HG03039 (cell line): ENCODE measurements at regions not wholly inside any gene's neighbourhood (a gene's known extent, or its start where the extent isn't known, plus 50 kb on each side); places are given as distances from the start of the nearest gene placed in this dataset.
"Not testable (repeated sequence)": the region's sequence is repeated elsewhere in the genome, so short reads cannot be mapped to it uniquely, and the experiment has no call there.

Experiments
- ATAC-seq: cut with Tn5 transposase; IDR thresholded peaks from one replicate; pipeline ENCODE4 v1.9.1; 2021; ENCODE audit warnings: mild to moderate bottlenecking, moderate library complexity; ENCODE audit not compliant: unreplicated experiment

DNA sequence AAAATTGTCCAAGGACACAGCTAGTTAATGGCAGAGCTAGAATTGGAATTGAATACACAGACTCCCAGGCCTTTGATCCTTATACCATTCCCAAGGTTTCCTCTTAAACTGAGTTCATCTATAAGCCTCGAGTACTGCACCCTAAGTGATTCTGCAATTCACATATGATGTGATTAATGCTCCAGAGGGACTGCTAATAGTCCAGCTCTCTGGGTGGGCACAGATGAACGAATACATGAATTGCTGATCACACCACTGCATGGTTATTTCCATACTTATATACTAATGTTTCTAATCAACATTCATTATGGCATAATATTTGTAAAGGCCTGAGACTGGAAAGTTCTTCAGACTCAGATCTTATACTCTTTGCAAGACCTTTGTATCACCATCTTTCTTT, 101.8 kb downstream of the NUFIP1 start:
- ATAC-seq: no peak

DNA sequence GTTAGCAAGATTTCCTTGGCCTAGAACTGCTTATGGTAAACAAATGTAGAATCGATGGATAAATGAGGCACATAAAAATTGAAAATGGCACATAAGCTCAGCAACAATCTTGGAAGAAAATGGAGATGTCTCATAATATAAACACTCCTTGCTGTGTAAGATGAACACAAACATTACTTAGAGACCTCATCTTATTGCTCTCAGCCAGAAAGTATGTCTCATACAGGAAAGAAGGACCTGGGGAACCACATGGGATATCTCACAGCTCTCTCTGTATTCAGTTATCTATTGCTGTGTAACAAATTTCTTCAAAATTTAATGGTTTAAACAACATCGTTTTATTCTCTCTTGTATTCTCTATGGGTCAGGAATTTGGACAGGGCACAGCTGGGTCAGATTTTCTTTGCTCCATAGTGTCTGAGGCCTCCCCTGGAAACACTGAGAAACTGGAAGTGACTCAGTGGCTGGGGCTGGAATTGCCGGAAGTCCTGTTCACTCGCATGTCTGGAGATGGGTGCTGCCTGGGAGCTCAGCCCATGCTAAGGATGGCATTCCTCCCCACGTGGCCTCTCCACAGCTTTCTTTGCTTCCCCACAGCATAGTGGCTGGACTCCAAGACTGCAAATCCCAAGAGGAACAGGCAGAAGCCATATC, 105.1 kb downstream of the NUFIP1 start:
- ATAC-seq: no peak

DNA sequence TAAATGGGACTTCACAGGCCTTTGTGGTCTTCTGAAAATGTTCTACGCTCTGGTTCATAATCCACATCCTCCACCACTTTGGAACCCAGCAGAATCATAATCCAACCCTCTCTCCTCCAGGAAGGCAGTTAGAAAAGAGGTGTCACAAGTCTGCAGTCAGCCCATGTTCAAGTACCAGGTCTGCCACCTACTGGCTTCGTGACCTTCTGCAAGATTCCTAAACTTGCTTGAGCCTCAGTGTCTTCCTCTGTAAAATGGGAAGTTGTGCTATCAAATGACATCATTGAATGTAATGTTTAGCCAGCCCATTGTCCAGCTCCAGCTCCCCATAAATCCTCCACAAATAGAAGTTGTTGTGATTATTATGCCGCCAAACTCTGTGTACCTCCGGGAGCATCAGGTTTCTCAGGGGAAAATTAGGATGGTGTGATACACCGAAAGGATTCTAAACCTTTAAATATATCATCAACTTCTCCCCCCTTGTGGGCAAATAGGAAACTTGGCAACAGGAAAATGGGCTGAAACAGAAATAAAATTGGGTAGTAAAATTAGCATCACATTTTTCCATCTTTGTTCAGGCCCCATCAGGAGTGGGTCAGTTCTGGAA, 109.7 kb downstream of the NUFIP1 start:
- no peak for ATAC-seq

DNA sequence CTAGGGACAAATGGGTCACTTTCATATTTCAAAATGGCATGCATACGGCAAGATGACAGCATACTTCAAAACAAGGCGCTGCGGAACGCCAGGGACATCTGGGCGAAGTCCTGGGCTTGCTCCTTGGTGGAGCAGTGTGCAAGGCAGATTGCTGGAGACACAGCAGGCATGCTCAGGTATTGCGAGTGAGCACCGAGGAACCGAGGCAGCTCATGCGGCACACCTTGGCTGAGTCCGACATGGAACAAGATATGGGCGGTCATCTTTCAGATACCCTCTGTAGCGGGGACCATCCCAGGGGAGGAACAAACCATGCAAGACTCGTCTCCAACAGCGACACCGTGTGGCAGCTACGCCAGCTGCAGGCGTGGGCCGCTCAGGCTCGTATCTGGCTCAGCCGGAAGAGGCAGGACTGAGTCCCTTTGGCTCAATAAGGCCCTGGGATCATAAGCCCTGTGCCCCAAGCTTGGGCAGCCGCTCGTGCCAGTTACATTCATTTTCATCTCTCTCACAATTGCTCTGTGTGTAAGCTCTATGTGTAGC, 112.4 kb downstream of the NUFIP1 start:
- no peak for ATAC-seq

DNA sequence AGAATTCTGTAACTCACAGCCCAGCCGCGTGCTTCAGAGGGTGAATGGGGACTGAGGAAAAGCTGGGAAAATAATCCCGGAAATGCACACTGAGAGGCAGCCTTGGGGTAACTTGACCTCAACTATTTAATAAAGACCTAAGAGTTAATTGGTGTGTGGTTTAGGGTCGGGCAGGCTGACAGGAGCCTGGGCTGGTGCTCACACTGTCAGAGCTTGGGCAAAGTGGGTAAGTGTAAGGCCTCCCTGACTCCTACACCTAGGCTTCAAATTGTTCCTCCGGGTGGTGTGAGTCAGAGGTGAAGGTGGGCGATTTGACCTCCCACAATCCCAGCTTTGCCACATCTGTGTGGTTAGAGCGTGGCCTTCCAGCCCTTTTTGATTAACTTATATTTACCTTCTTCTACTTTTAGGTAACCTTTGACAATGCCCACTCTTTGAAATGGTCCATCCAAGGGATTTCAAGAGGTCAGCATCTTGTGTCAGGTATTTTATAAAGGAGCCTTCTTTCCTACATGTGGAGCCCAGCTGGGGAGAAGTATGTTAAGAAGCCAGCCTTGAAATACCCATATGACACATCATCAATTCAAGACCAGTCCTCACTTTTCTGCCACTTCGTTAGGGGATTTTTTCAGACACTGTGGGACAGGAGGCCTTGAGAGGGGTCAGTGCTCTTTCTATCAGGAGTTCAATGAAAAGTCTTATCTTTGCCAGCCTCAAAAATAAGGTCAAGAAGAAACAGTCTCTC, 114.2 kb downstream of the NUFIP1 start:
- ATAC-seq: no peak

DNA sequence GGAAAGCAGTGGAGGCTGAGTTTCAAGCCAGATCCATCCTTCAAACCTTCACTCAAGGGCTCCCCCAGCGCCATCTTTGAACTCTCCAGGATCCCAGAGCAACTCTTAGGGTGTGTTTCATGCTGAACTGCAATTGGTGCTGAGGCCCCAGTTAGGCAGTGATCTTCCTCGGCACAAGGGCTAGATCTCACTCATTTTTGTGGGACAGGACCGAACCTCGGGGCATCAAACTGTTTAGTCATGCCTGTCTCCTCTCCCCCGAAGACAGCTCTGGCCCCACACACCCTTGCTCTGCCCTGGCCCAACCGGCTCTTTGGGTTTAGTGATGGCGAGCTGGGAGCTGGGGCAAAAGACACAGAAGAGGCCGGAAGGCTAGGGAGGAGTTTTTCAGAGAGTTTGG, 115.1 kb downstream of the NUFIP1 start:
- ATAC-seq: no peak

DNA sequence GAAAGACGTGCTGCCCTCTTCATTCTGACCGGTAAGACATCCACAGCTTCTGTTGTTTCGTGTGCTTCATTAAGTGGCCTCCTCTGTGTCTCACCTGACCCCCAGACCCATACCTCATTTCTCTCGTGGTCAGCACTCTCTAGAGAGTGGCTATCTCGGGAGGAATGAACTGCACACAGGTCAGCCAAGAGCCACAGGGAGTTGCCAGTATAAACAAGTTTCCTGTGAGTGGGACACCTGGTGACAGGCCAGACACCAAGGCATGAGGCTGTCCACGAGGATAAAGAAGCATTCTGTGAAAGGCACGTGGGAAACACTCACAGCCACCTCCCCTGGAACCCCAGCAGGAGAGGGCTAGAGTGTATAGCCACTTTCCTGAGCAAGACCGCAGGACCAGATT, 115.8 kb downstream of the NUFIP1 start:
- no peak for ATAC-seq

DNA sequence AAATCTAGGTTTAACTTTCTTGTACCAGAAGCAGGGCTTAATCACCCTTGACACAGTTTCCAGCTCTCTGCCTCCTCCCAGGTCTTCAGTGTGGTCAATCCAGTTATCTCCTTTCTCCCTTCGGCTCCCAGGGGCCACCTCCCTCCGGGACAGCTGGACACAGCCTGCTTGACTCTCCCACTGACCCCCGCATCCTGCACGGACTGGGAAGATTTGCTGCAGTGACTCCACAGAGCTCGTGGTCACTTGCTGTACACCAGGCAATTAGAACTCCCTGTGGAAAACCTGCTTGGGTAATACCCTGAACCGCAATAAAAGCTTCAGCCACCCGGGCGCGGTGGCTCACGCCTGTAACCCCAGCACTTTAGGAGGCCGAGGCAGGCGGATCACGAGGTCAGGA, 116.5 kb downstream of the NUFIP1 start:
- no peak for ATAC-seq

DNA sequence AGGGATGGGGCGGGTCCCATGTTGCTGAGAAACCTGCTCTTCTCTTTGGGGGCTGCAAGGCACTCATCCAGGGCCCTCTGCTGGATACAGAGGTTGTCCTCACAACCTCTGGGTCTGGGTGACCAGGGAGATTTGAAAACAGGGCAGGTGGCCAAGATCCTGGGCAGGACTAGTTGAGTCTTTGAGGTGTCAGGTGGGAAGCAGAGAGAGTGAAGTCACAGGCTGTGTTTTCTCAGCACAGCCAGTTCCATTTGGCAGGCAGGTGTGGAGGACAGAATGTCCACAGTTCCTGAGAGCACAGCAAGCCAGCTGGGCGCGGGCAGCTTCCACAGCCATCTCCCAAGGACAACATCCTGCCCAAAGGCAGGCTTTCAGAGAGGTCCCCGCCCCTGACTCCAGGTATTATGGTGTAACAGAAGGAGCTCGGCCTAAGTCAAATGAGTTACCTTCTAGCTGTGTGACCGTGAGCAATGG, 118.8 kb downstream of the NUFIP1 start:
- ATAC-seq: no peak

DNA sequence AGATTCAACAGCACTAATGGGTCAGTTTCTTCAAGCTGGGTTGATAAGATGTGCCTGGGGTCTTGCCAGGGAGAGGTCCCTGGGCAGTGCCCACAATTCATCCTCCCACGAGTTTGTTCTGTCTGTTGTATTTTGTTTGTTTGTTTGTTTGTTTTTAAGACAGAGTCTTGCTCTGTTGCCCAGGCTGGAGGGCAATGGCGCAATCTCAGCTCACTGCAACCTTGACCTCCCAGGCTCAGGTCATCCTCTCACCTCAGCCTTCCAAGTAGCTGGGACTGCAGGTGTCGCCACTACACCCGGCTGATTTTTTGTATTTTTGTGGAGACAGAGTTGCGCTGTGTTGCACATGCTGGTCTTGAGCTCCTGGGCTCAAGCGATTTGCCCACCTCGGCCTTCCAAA, 120.1 kb downstream of the NUFIP1 start:
- no peak for ATAC-seq

DNA sequence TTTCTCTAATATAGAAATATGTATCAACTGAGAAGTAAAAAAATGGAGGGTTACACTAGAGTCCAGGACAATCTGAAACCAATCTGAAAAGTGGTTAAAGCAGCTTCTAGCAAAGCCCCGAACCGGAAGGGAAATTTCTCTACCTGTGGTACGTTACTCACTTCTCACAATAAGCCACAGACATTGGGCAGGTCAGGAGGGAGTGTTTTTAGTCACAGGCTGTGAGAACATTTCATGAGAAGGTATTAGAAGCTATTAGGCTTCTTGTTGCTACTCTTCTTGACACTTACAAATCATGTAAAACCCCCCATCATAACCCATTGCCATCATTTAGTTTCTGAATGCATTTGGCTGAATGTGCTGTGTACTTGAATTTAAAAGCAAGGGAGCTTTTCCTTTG, 120.9 kb downstream of the NUFIP1 start:
- no peak for ATAC-seq

DNA sequence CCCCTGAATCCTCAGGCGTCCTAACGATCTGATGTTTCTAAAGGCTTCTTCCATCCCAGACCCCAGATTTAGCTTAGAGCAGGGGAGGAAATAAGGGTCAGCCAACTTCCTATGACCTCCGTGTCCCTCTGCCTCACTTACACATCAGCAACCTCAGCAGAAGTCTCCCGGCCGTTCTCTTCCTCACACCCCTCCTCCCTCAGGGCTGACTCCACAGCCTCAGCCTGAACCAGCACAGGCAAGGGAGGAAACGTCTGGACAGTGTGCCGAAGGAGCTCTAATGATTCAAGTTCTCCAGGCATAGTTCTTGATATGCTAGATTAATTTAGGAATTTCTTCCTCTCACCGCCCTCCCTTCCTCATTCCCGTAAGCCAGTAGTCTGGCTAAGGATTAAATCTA, 121.4 kb downstream of the NUFIP1 start:
- no peak for ATAC-seq

DNA sequence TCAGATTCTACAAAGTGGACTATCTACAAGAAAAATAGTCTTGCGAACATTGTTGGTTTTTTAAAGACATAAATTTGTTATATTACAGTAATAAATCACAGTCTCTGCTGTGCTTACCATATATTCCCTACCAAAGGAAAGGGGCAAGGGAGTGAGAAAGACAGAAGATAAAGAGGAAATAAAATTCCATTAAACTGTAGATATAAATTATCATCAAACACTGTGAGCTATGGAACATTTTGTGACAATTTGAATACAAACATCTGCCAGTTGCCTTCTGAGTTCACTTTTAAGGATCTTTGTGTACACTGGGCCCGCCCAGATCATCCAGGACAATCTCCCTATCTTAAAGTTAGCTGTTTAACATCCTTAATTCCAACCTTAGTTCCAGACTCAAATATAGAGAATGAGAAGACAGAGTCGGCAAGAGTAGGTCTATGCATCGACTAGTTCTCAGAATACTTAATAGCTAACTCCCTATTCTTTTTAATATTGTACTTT, 122.8 kb downstream of the NUFIP1 start:
- no peak for ATAC-seq

DNA sequence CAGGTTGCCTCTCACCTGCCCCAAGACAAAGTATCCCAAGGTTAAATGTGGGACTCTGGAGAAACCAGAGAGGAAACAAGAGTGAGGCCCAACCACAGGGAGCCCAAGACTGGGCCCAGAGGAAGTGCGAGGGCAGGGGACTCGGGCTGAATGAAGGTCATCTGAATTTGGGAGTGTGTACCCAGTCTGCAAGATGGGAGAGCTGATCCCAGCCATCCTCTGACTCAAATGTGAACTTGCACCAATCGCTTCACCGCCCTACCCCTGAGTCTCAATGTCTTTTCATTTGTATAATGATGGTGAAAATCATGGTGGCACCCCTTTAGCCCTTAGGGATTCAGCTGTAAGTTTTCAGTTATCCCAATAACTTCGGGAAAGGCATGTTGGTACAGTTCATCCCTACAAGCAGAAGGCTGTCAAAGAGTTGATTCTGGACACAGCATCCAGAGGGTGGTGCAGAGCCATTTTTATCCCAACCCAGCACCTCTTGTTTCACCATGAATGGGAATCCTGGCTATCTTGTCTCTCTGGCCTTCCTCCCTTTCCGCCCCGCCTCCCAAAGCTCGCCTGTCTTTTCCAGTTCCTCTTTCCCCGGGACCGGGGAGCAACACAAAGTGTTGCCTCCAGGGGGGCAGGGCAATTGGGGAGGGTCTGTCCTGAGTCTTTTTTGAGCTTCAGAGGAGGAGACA, 123.4 kb downstream of the NUFIP1 start:
- no peak for ATAC-seq

DNA sequence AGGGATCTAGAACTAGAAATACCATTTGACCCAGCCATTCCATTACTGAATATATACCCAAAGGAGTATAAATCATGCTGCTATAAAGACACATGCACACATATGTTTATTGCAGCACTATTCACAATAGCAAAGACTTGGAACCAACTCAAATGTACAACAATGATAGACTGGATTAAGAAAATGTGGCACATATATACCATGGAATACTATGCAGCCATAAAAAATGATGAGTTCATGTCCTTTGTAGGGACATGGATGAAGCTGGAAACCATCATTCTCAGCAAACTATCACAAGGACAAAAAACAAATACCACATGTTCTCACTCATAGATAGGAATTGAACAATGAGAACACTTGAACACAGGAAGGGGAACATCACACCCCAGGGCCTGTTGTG, 125.6 kb downstream of the NUFIP1 start:
- ATAC-seq: not testable (repeated sequence)

DNA sequence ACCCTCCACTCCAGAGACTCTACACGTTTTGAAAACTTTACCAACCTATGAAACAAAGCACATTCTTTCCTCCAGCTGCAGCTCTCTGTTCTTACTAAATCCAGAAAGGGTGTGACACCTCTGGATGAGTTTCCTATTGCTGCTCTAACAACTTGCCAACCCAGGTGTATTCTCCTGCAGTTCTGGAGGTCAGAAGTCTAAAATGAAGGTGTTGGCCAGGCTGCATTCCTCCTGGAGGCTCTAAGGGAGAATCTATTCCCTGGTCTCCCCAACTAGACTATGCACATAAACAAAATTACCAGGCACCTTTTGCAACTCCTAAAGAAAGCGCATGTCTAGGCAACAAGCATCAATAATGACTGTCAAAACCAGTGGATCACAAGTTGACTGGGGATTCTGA, 128.8 kb downstream of the NUFIP1 start:
- no peak for ATAC-seq

DNA sequence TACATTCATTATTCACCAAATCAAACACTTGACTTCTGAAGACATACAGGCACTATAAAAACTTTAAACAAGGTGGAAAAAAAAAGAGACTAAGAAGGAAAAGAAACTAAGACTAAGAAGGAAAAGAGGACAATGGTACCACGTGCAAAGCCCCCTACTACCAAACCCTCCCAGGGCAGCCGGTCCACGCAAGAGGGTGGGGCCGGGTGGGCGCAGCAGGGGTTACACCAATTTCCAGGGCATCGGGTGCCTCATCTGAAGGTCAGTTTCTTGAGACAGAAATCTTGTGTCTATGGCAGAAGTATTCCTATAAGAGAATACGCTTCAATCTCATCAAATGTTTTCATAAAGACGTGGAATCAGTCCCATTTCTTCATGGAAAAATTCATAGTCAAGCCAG, 131.5 kb downstream of the NUFIP1 start:
- ATAC-seq: no peak

DNA sequence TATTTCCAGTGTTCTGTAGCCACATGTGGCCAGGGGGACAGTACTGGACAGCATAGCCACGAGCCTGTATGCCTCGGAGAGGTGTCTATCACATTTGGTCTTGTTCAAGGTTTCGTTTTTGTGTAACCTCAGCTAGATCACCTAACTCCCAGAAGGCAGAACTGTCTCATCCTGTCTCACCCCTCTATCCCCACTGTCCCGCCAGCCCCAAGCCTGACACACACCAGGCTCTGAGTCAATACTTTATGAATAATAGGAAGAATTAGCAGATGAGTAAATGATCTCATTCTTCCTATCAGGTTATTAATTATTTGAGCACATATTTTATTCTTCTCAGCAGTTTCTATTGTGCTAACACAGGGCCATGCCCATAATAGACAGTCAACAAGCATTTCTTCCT, 132.2 kb downstream of the NUFIP1 start:
- ATAC-seq: no peak

DNA sequence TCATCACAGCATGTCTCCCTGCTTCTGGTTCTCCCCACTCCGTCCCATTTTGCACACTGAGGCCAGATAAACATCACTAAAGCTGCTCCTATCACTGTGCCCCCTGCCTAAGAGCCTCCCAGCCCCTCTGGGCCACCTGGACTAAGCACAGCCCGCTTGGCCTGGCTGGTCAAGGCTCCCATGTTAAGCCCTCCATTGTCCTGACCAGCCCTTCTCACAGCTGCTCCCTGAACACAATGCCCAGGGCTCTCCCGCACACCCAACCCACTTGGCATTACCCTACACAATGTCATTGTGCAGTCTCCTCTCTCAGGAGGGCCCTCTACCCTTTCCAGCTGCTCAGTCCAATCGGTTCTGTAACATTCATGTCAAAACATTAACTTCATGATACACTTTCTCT, 133.4 kb downstream of the NUFIP1 start:
- no peak for ATAC-seq

DNA sequence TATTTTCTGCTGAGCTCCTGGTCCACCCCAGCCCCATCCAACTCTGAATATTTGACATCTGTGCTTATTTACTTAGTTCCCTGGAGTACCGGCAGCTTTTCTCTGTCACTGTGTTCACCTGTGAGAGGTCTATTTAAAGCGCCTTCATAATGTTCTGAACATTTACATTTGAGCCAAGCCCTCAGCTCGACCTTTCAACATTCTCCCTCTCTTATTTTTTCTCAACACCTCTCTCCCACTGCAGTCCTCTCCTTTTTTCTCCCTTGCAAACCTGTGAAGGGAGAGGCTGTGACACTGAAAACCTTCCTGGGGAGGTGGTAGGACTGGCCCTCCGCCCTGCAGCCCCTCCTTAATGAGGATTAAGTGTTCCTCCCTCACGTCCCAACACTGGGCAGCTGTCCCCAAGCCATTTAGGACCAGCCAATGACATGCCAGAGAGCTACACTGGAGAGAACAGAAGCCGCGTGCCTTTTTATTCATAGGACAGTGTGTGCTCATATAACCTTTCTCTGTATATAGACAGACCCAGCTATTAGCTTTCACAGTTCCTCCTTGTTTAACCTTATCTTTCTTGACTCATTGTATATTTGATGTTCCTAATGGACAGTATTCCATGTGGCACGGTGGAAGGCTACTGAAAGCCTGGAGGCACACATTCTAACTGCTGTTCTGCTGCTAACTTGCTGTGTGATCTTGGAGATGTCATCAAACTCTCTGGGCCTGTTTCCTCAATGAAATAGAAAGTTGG, 134.8 kb downstream of the NUFIP1 start:
- no peak for ATAC-seq

DNA sequence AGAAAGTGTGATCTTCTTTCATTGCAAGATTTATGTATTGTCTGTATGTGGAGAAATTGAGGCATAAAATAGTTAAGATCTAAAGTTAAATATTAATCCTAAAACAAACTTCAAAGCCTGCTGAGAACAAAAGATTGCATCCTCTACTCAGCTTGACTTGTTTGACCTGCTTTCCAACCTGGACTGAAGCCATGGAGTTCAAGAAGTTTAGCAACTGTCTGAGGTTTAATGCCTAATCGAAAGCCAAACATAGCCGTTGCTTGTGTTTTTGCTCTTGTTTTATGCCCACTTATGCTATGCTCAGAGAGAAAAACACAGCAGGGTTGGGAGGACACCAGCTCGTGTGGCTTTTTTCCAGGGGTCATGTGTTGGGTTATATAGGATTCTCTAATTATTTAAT, 135.6 kb downstream of the NUFIP1 start:
- ATAC-seq: no peak
